Neural progenitor cell (in vitro differentiated cells): ENCODE measurements at regions not wholly inside any gene's neighbourhood (a gene's known extent, or its start where the extent isn't known, plus 50 kb on each side); places are given as distances from the start of the nearest gene placed in this dataset.

ENCODE experiments used
- DNase-seq: peaks from one replicate; pipeline ENCODE4 v3.0.0-alpha.2; 2016; ENCODE audit warnings: low spot score
- H2AFZ ChIP-seq: fragments of 200-600 bp; sonication (generic); replicated peaks from 2 replicates; pipeline ENCODE4 v1.6.1; 2016; ENCODE audit warnings: antibody characterized with exemption
- H3F3A ChIP-seq: fragments of 200-600 bp; sonication (generic); 2 replicates; pipeline ENCODE4 v1.6.1; 2016; ENCODE audit warnings: antibody characterized with exemption, low read depth
- H3K27ac ChIP-seq: fragments of 200-600 bp; sonication (generic); 2 replicates; pipeline ENCODE4 v1.5.1; 2016; ENCODE audit warnings: mild to moderate bottlenecking
- H3K27me3 ChIP-seq: fragments of 200-600 bp; sonication (generic); 2 replicates; pipeline ENCODE4 v1.6.1; 2016; ENCODE audit warnings: mild to moderate bottlenecking, moderate library complexity
- H3K36me3 ChIP-seq: fragments of 200-600 bp; sonication (generic); 2 replicates; pipeline ENCODE4 v1.5.1; 2016
- H3K4me1 ChIP-seq: fragments of 200-600 bp; sonication (generic); 2 replicates; pipeline ENCODE4 v1.6.1; 2016; ENCODE audit warnings: mixed run types
- H3K4me2 ChIP-seq: fragments of 200-600 bp; sonication (generic); 2 replicates; pipeline ENCODE4 v1.6.1; 2016
- H3K4me3 ChIP-seq: fragments of 200-600 bp; sonication (generic); 2 replicates; pipeline ENCODE4 v1.5.1; 2016
- H3K79me2 ChIP-seq: fragments of 200-600 bp; sonication (generic); 2 replicates; pipeline ENCODE4 v1.6.1; 2016; ENCODE audit warnings: low read depth
- H3K9ac ChIP-seq: fragments of 200-600 bp; sonication (generic); 2 replicates; pipeline ENCODE4 v1.6.1; 2016
- H3K9me3 ChIP-seq: fragments of 200-600 bp; sonication (generic); 2 replicates; pipeline ENCODE4 v1.5.1; 2016; ENCODE audit warnings: low read depth
- H4K20me1 ChIP-seq: fragments of 200-600 bp; sonication (generic); 2 replicates; pipeline ENCODE4 v1.6.1; 2016; ENCODE audit warnings: low read depth
- H3K27ac Mint-ChIP-seq: 3 replicates; pipeline ENCODE4 v1.8.0; 2021; ENCODE audit warnings: mixed read lengths
- H3K27me3 Mint-ChIP-seq: 2 replicates; pipeline ENCODE4 v1.8.0; 2022; ENCODE audit warnings: low read depth, mild to moderate bottlenecking, inconsistent platforms, moderate library complexity, mixed read lengths; ENCODE audit not compliant: insufficient read depth
- H3K36me3 Mint-ChIP-seq: 3 replicates; pipeline ENCODE4 v1.8.0; 2021; ENCODE audit warnings: mixed read lengths
- H3K4me1 Mint-ChIP-seq: 3 replicates; pipeline ENCODE4 v1.8.0; 2021; ENCODE audit warnings: mixed read lengths
- H3K4me3 Mint-ChIP-seq: 3 replicates; pipeline ENCODE4 v1.8.0; 2021; ENCODE audit warnings: mild to moderate bottlenecking, moderate library complexity, mixed read lengths
- H3K9me3 Mint-ChIP-seq: 3 replicates; pipeline ENCODE4 v1.8.0; 2020; ENCODE audit warnings: mixed read lengths
- EZH2 ChIP-seq: fragments of 200-600 bp; sonication (generic); IDR thresholded peaks from 2 replicates; pipeline ENCODE4 v1.6.1; 2017; ENCODE audit warnings: antibody characterized with exemption, mild to moderate bottlenecking, moderate library complexity
- EZH2phosphoT487 ChIP-seq: fragments of 200-600 bp; sonication (generic); IDR thresholded peaks from 2 replicates; pipeline ENCODE4 v1.6.1; 2017; ENCODE audit warnings: antibody characterized with exemption
- TF ChIP-seq, protein P1 (sequence below): fragments of 200-600 bp; sonication (generic); IDR thresholded peaks from 2 replicates; pipeline ENCODE4 v1.5.1; 2017; ENCODE audit warnings: antibody characterized with exemption, mild to moderate bottlenecking

DNA sequence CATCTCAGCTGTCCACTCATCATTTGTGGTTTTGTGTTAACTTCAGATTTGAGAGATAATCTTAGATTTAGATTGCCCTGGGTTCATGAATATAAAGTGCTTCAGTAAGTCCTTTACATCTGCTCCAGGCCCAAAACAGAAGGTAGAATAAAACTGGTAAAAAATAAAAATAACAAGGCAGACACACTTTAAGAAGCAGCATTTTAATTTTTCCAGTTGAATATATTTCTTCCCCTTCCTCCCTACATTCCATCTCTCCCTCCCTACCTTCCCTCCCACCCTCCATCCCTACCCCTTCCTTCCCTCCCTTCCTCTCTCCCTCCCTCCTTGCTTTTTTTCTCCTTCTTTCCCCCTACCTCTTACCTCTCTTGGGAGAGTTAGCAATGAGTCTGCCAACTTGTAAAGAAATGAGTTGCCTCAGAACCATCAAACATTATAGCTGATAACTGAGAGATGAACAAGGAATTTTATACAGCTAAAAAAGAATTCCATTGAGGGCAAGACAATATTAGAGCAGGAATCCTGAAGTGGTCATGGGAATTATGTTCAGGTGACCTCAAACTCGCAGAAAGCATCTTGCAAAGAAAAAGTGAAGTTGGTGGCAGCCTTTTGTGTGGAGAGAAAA lies 145.0 kb upstream of the SOX4 start:
- no peak overlapping the region for H3K4me2 ChIP-seq
- H3K36me3 ChIP-seq, result no peaks in the 10 kb centered on the region
- H3K79me2 ChIP-seq, result no peaks in the 10 kb centered on the region
- Mint-ChIP-seq H3K36me3 (no peaks in the 10 kb centered on the region), H3K4me3 (no peak overlapping the region), H3K27ac (no peak overlapping the region), H3K27me3 (no peaks in the 10 kb centered on the region), H3K9me3 (no peaks in the 10 kb centered on the region), H3K4me1 (peaks cover 10% of the 10 kb centered on the region)
- no peaks in the 10 kb centered on the region for H3K27me3 ChIP-seq
- H3K4me1 ChIP-seq, result peaks cover 8% of the 10 kb centered on the region
- DNase-seq, result no peak
- no peak for TF ChIP-seq EZH2phosphoT487
- TF ChIP-seq, protein P1, sequence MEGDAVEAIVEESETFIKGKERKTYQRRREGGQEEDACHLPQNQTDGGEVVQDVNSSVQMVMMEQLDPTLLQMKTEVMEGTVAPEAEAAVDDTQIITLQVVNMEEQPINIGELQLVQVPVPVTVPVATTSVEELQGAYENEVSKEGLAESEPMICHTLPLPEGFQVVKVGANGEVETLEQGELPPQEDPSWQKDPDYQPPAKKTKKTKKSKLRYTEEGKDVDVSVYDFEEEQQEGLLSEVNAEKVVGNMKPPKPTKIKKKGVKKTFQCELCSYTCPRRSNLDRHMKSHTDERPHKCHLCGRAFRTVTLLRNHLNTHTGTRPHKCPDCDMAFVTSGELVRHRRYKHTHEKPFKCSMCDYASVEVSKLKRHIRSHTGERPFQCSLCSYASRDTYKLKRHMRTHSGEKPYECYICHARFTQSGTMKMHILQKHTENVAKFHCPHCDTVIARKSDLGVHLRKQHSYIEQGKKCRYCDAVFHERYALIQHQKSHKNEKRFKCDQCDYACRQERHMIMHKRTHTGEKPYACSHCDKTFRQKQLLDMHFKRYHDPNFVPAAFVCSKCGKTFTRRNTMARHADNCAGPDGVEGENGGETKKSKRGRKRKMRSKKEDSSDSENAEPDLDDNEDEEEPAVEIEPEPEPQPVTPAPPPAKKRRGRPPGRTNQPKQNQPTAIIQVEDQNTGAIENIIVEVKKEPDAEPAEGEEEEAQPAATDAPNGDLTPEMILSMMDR, result no peak
- no peak for TF ChIP-seq EZH2
- no peak overlapping the region for H3K27ac ChIP-seq
- H3K9me3 ChIP-seq, result no peaks in the 10 kb centered on the region
- no peak overlapping the region for H3K9ac ChIP-seq
- H2AFZ ChIP-seq, result no peak overlapping the region
- no peaks in the 10 kb centered on the region for H3F3A ChIP-seq
- no peaks in the 10 kb centered on the region for H4K20me1 ChIP-seq
- H3K4me3 ChIP-seq, result no peak overlapping the region

DNA sequence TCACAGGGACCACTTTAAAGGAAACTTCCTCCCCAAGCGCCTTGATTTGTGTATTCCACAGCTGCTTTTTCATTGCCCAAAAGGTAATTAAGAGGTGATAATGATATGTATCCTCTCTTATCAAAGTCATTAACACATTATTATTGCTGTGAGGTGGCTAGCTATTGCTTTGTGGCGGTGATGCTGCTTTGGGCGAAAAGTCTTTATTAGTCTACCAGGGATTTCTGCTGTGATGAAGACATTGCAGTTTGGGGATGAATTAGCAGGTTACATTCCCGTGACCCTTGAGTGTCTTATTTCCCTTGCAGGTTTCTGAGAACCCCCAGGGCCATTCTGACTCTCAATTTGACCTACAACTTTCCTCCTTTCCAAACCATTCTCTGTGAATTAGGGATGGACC lies 143.4 kb upstream of the SOX4 start:
- DNase-seq, result no peak
- H3K36me3 ChIP-seq, result no peaks in the 10 kb centered on the region
- no peaks in the 10 kb centered on the region for H4K20me1 ChIP-seq
- Mint-ChIP-seq H3K9me3 (no peaks in the 10 kb centered on the region), H3K36me3 (no peaks in the 10 kb centered on the region), H3K4me1 (peaks cover 10% of the 10 kb centered on the region), H3K27me3 (no peaks in the 10 kb centered on the region), H3K4me3 (no peak overlapping the region), H3K27ac (no peak overlapping the region)
- no peaks in the 10 kb centered on the region for H3F3A ChIP-seq
- no peak overlapping the region for H2AFZ ChIP-seq
- H3K79me2 ChIP-seq, result no peaks in the 10 kb centered on the region
- no peaks in the 10 kb centered on the region for H3K9me3 ChIP-seq
- H3K27ac ChIP-seq, result no peak overlapping the region
- peaks cover 8% of the 10 kb centered on the region for H3K4me1 ChIP-seq
- no peak overlapping the region for H3K4me3 ChIP-seq
- H3K4me2 ChIP-seq, result no peak overlapping the region
- H3K27me3 ChIP-seq, result no peaks in the 10 kb centered on the region
- TF ChIP-seq, protein P1, result no peak
- TF ChIP-seq EZH2 (no peak), EZH2phosphoT487 (no peak)
- no peak overlapping the region for H3K9ac ChIP-seq

DNA sequence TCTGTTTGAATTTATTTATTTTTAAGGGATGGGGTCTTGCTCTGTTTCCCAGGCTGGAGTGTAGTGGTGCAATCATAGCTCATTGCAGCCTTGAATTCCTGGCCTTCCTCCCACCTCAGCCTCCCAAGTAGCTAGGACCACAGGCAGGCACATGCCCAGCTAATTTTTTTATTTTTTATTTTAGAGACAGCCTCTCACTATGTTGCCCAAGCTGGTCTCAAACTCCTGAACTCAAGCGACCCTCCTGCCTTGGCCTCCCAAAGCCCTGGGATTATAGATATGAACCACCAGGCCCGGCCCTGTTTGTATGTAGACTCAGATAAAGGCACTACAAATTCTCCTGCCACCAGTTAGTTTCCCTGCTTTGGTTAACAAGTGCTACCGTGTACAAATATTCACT lies 142.9 kb upstream of the SOX4 start:
- Mint-ChIP-seq H3K4me3 (no peak overlapping the region), H3K27ac (no peak overlapping the region), H3K4me1 (peaks cover 10% of the 10 kb centered on the region), H3K36me3 (no peaks in the 10 kb centered on the region), H3K27me3 (no peaks in the 10 kb centered on the region), H3K9me3 (no peaks in the 10 kb centered on the region)
- Histone ChIP-seq H4K20me1 (no peaks in the 10 kb centered on the region), H2AFZ (no peak overlapping the region), H3K4me2 (no peak overlapping the region), H3K9me3 (no peaks in the 10 kb centered on the region), H3K27ac (no peak overlapping the region), H3K36me3 (no peaks in the 10 kb centered on the region), H3K79me2 (no peaks in the 10 kb centered on the region), H3K4me3 (no peak overlapping the region), H3K4me1 (peaks cover 8% of the 10 kb centered on the region), H3K9ac (no peak overlapping the region), H3F3A (no peaks in the 10 kb centered on the region), H3K27me3 (no peaks in the 10 kb centered on the region)
- DNase-seq, result no peak
- TF ChIP-seq EZH2, result no peak
- TF ChIP-seq EZH2phosphoT487, result no peak
- TF ChIP-seq, protein P1, result no peak
